Transverse colon (tissue), 4 donors: ENCODE measurements at regions not wholly inside any gene's neighbourhood (a gene's known extent, or its start where the extent isn't known, plus 50 kb on each side); places are given as distances from the start of the nearest gene placed in this dataset.
"Not testable (repeated sequence)": the region's sequence is repeated elsewhere in the genome, so short reads cannot be mapped to it uniquely, and the experiment has no call there.

Source experiments
- DNase-seq: peaks from one replicate; pipeline ENCODE4 v3.0.0-alpha.2; 2019
- H3K27ac ChIP-seq, 4 donors: fragments of 200-600 bp; sonication (generic); 2 replicates each; pipeline ENCODE4 v1.5.1; 2016 to 2018; ENCODE audit warnings: inconsistent platforms in 4 of 4
- H3K27me3 ChIP-seq: fragments of 200-600 bp; sonication (generic); 2 replicates; pipeline ENCODE4 v1.5.1; 2017; ENCODE audit warnings: inconsistent platforms
- H3K36me3 ChIP-seq, 4 donors: fragments of 200-600 bp; sonication (generic); 2 replicates each; pipeline ENCODE4 v1.5.1; 2017 to 2019; ENCODE audit warnings: inconsistent platforms in 4 of 4
- H3K4me1 ChIP-seq, 4 donors: fragments of 200-600 bp; sonication (generic); 2 replicates each; pipeline ENCODE4 v1.5.1; 2017 to 2020; ENCODE audit warnings: inconsistent platforms in 4 of 4
- H3K4me3 ChIP-seq, 4 donors: fragments of 200-600 bp; sonication (generic); 1 replicate in 1 of 4; 2 replicates in 3 of 4; pipeline versions ENCODE4 v1.5.1 to v1.6.1; 2017 to 2019; ENCODE audit warnings: inconsistent platforms in 4 of 4
- H3K9me3 ChIP-seq, 2 donors: fragments of 200-600 bp; sonication (generic); 2 replicates each; pipeline ENCODE4 v1.5.1; 2017 to 2019; ENCODE audit warnings: inconsistent platforms in 2 of 2
- CTCF ChIP-seq, 5 experiments: fragments of 200-600 bp in 3 of 5; fragments of 450-650 bp in 2 of 5; sonication (generic) in 3 of 5; IDR thresholded peaks; 1 replicate in 2 of 5; 2 replicates in 3 of 5; pipeline ENCODE4 v1.5.1; 2016 to 2017; ENCODE audit warnings: antibody characterized with exemption in 5 of 5, inconsistent platforms in 3 of 5, mild to moderate bottlenecking in 2 of 5, moderate library complexity in 1 of 5
- EP300 ChIP-seq: sonication (generic); formaldehyde crosslinking; IDR thresholded peaks from one replicate; pipeline ENCODE4 v1.6.1; 2017; ENCODE audit warnings: antibody characterized with exemption, low read depth
- POLR2A ChIP-seq: fragments of 450-650 bp; IDR thresholded peaks from one replicate; pipeline ENCODE4 v1.6.1; 2016; ENCODE audit warnings: antibody characterized with exemption, mild to moderate bottlenecking, moderate library complexity
- POLR2AphosphoS5 ChIP-seq, 3 donors: sonication (generic); formaldehyde crosslinking; IDR thresholded peaks; one replicate each; pipeline ENCODE4 v1.6.1; 2016; ENCODE audit warnings: antibody characterized with exemption in 3 of 3
- WGBS, 2 donors: methylation state at CpG; one replicate each; pipeline ENCODE4 v1.1.5; 2018; ENCODE audit warnings: low coverage in 1 of 2; 5-methylcytosine and 5-hydroxymethylcytosine counted together
- in situ Hi-C, 4 donors: fragments of 200-750 bp; cut with MboI; loops; one replicate each; pipeline versions ENCODE4 v1.15.0 to v1.15.1; 2017; ENCODE audit warnings: low sequenced_read_pairs in 3 of 4, low pct_ligation_motif_present in 1 of 4, low pct_unique_long_range_greater_than_20kb in 1 of 4
- intact Hi-C: fragments of 100-400 bp; cut with DNase I; formaldehyde crosslinking; loops from one replicate; pipeline ENCODE4 v1.15.1; 2023; ENCODE audit warnings: low total_unique reads

GRCh38 chr7:57216340-57216739 is 84.1 kb upstream of the ZNF479 start:
- peaks cover 9 to 14% of the 10 kb centered on the region in 2 donors for H3K9me3 ChIP-seq
- intact Hi-C loops (no loop called here), in situ Hi-C loops (no loop called here)
- TF ChIP-seq EP300 (no peak), POLR2A (no peak), CTCF (IDR thresholded peaks at IDR 0.05) (no peak), POLR2AphosphoS5 (IDR thresholded peaks at IDR 0.05) (no peak)
- no peaks in the 10 kb centered on the region for H3K36me3 ChIP-seq
- 69% methylated on average over 6 of the region's 6 CpGs; no CpG with 5 or more reads in 1 of the 2 donors for WGBS, 2 donors
- no peak for DNase-seq
- H3K27ac ChIP-seq, result no peak overlapping the region
- H3K27me3 ChIP-seq, result no peaks in the 10 kb centered on the region
- H3K4me1 ChIP-seq, result no peaks in the 10 kb centered on the region
- no peak overlapping the region for H3K4me3 ChIP-seq

DNA sequence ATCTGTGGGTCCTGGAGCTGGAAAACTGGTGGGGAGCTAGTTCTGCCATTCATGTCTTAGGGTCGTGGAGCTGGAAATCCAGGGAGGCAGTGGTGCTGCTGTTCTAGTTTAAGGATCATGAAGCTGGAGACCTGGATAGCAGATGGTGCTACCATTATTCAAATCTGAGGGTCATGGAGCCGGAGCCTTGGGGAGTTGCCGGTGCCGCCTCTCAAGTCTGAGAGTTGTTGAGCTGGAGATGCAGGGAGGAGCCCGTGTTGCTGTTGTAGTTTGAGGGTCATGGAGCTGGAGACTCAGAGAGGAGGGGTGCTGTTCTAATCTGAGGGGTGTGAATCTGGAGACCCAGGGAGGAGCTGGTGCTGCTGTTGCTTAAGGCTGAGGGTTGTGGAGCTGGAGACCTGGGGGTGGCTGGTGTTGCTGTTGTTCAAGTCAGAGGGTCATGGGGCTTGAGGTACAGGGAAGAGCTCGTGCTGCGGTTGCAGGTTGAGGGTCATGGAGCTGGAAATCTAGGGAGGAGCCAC is 86.0 kb upstream of the ZNF479 start:
- Histone ChIP-seq H3K36me3 (no peaks in the 10 kb centered on the region), H3K4me3 (no peak overlapping the region), H3K4me1 (no peaks in the 10 kb centered on the region), H3K27me3 (no peaks in the 10 kb centered on the region), H3K27ac (no peak overlapping the region), H3K9me3 (peaks cover 14 to 18% of the 10 kb centered on the region in 2 donors)
- 58 to 71% methylated on average over 3 to 7 of the region's 7 CpGs for WGBS, 2 donors
- intact Hi-C loops, result no loop called here
- TF ChIP-seq POLR2A, result no peak
- no peak for TF ChIP-seq CTCF (IDR thresholded peaks at IDR 0.05)
- no peak for TF ChIP-seq POLR2AphosphoS5 (IDR thresholded peaks at IDR 0.05)
- TF ChIP-seq EP300, result no peak
- DNase-seq, result no peak
- in situ Hi-C loops, result no loop called here

DNA sequence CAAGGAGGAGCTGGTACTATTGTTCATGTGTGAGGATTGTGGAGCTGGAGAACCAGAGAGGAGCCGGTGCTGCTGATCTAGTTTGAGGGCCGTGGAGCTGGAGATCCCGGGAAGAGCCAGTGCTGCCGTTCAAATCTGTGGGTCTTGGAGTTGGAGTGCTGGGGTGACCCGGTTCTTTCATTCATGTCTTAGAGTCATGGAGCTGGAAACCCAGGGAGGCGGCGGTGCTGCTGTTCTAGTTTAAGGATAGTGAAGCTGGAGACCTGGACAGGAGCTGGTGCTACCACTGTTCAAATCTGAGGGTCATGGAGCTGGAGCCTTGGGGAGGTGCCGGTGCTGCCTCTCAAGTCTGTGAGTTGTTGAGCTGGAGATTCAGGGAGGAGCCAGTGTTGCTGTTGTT is 88.5 kb upstream of the ZNF479 start:
- 87% methylated on average over 8 of the region's 8 CpGs; no CpG with 5 or more reads in 1 of the 2 donors for WGBS, 2 donors
- in situ Hi-C loops (no loop called here), intact Hi-C loops (no loop called here)
- TF ChIP-seq CTCF (IDR thresholded peaks at IDR 0.05) (no peak), EP300 (no peak), POLR2A (no peak), POLR2AphosphoS5 (IDR thresholded peaks at IDR 0.05) (no peak)
- Histone ChIP-seq H3K4me3 (no peak overlapping the region), H3K36me3 (no peaks in the 10 kb centered on the region), H3K4me1 (no peaks in the 10 kb centered on the region), H3K9me3 (peaks cover 14 to 18% of the 10 kb centered on the region in 2 donors), H3K27me3 (no peaks in the 10 kb centered on the region), H3K27ac (no peak overlapping the region)
- no peak for DNase-seq

DNA sequence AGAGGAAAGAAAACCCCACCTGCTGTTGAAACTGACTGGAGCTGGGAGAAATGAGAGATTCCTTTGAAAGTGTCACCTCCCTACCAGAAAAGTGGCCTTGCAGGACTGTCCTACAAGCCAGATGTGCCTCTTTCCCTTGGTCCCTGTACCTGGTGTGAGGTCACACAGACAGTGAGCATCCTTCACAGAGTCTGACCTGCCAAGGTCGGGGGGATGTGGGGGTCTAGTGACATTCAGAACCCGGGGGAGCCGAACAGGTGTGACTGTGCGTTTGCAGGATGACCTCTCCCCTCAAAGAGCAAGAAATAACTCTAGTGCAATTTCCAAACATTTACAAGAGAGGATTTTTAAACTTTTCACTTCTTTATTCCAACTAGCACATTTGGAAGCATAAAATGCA is 93.4 kb upstream of the ZNF479 start:
- Histone ChIP-seq H3K27me3 (no peaks in the 10 kb centered on the region), H3K9me3 (peaks cover 9 to 14% of the 10 kb centered on the region in 2 donors)

GRCh38 chr7:57241236-57241635 is 109.0 kb upstream of the ZNF479 start:
- in situ Hi-C loops, H3K36me3 ChIP-seq, H3K4me3 ChIP-seq, H3K27ac ChIP-seq, H3K27me3 ChIP-seq, DNase-seq, intact Hi-C loops, H3K4me1 ChIP-seq: not testable (repeated sequence)
- peaks cover 0 to 15% of the 10 kb centered on the region in 2 donors for H3K9me3 ChIP-seq
- WGBS, 2 donors, result 87 to 94% methylated on average over 6 of the region's 6 CpGs

More for the DNA sequence above, 93.4 kb upstream of the ZNF479 start:
- Histone ChIP-seq H3K36me3 (no peaks in the 10 kb centered on the region), H3K4me3 (no peak overlapping the region), H3K4me1 (no peaks in the 10 kb centered on the region), H3K27ac (no peak overlapping the region)
- DNase-seq, result no peak
- TF ChIP-seq POLR2AphosphoS5 (IDR thresholded peaks at IDR 0.05), result no peak
- TF ChIP-seq POLR2A, result no peak
- no peak for TF ChIP-seq EP300
- TF ChIP-seq CTCF (IDR thresholded peaks at IDR 0.05), result no peak
- in situ Hi-C loops (no loop called here), intact Hi-C loops (no loop called here)
- WGBS, 2 donors, result 75% methylated on average over 4 of the region's 4 CpGs; no CpG with 5 or more reads in 1 of the 2 donors

DNA sequence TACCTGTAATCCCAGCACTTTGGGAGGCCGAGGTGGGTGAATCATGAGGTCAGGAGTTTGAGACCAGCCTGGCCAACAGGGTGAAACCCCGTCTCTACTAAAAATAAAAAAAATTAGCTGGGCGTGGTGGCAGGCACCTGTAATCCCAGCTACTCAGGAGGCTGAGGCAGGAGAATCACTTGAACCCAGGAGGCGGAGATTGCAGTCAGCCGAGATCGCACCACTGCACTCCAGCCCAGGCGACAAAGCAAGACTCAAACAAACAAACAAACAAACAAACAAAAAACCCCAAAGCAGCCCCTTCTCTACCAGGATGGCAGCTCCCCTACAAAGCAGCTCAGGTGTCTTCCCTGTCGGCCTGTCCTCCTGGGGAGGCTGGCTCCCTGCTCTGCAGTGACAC is 111.3 kb upstream of the ZNF479 start:
- H3K4me3 ChIP-seq, H3K36me3 ChIP-seq, H3K4me1 ChIP-seq, intact Hi-C loops, H3K27ac ChIP-seq, H3K27me3 ChIP-seq, in situ Hi-C loops, DNase-seq: not testable (repeated sequence)
- 85% methylated on average over 8 of the region's 8 CpGs; no CpG with 5 or more reads in 1 of the 2 donors for WGBS, 2 donors
- peaks cover 0 to 21% of the 10 kb centered on the region in 2 donors for H3K9me3 ChIP-seq

DNA sequence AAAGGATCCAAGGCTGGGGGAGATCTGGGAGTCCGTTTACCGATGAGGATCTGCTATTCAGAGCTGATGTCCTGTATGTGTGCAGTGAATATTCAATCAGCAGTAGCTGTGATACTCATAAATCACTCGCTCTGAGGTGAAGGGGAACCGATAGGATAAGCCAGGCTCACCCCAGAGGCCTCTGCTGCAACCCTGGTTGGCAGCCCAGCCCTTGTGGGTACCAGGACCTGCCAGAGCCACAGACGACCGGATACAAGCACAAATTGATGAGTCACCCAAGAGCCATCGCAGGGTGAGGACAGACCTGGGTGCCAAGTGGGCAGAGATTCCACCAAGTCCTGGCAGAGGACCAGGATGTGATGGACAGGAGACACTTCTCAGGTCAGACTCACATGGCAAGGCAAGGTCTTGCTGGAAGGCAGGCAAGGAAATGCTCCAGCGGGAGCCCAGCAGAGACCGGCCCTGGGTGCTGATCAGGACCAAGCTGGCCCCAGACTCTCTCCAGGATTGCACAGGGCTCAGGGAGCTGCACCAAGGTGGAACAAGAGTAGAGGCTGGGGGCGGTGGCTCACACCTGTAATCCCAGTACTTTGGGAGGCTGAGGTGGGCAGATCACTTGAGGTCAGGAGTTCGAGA is 112.2 kb upstream of the ZNF479 start:
- WGBS, 2 donors, result 92% methylated on average over 10 of the region's 11 CpGs; no CpG with 5 or more reads in 1 of the 2 donors
- H3K4me1 ChIP-seq, H3K4me3 ChIP-seq, DNase-seq, H3K36me3 ChIP-seq, H3K27me3 ChIP-seq, in situ Hi-C loops, intact Hi-C loops, H3K27ac ChIP-seq: not testable (repeated sequence)
- peaks cover 0 to 21% of the 10 kb centered on the region in 2 donors for H3K9me3 ChIP-seq
